NB4 (cell line): ENCODE measurements at regions not wholly inside any gene's neighbourhood (a gene's known extent, or its start where the extent isn't known, plus 50 kb on each side); places are given as distances from the start of the nearest gene placed in this dataset.

Source experiments
- MYC ChIP-seq: IDR thresholded peaks from 2 replicates; pipeline ENCODE4 v1.6.1; 2011; ENCODE audit warnings: low read depth, low read length
- POLR2A ChIP-seq: IDR thresholded peaks from 2 replicates; pipeline ENCODE4 v1.6.1; 2011; ENCODE audit warnings: mild to moderate bottlenecking; ENCODE audit not compliant: insufficient read length; ENCODE audit errors: extremely low read depth
- TF ChIP-seq, protein P1 (sequence below): IDR thresholded peaks from one replicate; pipeline ENCODE4 v1.5.1; 2012; ENCODE audit warnings: low read depth, low read length
- TF ChIP-seq, protein P2 (sequence below): IDR thresholded peaks from 2 replicates; pipeline ENCODE4 v1.6.1; 2011; ENCODE audit warnings: low read depth, low read length

DNA sequence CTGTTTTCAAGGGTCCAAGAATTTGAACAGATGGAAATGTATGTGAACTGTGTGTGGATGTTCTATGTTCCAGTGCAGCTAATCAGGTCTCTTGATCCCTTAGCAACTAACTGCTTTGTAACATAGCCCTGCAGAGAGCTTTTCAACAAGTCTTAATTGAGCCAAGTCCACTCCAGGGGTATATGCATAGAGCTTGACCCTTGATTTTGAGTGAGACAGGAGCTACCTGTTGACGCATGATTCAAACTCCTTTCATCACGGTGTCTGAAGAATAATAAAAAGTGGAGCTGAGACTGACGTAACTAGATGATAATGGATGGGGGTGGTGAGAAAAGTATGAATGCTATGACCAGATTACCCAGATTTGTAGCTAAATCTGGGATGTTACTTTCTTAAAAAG, 93.3 kb upstream of the CCDC54 start:
- TF ChIP-seq, protein P1, sequence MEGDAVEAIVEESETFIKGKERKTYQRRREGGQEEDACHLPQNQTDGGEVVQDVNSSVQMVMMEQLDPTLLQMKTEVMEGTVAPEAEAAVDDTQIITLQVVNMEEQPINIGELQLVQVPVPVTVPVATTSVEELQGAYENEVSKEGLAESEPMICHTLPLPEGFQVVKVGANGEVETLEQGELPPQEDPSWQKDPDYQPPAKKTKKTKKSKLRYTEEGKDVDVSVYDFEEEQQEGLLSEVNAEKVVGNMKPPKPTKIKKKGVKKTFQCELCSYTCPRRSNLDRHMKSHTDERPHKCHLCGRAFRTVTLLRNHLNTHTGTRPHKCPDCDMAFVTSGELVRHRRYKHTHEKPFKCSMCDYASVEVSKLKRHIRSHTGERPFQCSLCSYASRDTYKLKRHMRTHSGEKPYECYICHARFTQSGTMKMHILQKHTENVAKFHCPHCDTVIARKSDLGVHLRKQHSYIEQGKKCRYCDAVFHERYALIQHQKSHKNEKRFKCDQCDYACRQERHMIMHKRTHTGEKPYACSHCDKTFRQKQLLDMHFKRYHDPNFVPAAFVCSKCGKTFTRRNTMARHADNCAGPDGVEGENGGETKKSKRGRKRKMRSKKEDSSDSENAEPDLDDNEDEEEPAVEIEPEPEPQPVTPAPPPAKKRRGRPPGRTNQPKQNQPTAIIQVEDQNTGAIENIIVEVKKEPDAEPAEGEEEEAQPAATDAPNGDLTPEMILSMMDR = no peak
- TF ChIP-seq, protein P2, sequence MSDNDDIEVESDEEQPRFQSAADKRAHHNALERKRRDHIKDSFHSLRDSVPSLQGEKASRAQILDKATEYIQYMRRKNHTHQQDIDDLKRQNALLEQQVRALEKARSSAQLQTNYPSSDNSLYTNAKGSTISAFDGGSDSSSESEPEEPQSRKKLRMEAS = no peak
- TF ChIP-seq POLR2A (no peak), MYC (no peak)
